ENCODE measurements at regions not wholly inside any gene's neighbourhood (a gene's known extent, or its start where the extent isn't known, plus 50 kb on each side); places are given as distances from the start of the nearest gene placed in this dataset.

DNA sequence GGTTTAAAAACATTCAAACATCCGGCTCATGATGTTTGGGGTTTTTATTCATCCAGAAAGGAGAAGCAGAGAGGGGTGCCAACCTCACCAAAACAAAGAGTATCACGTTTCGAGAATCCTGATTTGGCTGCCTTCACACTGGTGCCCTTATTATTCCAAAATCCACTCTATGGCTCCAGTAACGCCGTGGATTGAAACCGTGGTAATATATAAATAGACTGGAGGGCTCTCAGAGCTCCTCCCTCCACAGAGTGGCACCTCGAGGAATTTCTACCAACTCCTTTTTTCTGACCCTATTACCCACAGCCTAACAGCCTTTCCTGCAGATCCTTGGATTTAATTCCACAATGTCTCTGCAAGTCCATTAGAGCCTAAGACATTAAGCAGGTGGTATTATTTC is 353.6 kb downstream of the CRPPA start:
- Histone ChIP-seq H2AFZ (ENCODE audit: low read depth, low read length) (no peak overlapping the region), H3K27me3 (ENCODE audit: control insufficient read depth in 2 of 2, insufficient read depth in 2 of 2, low read length in 2 of 2) (no peaks in the 10 kb centered on the region), H3K27ac (ENCODE audit: extremely low read depth, low read depth, low read length) (no peak overlapping the region), H3K4me2 (ENCODE audit: insufficient read depth, low read length) (no peak overlapping the region), H3K9me1 (ENCODE audit: control insufficient read depth, insufficient read depth, low read length) (no peaks in the 10 kb centered on the region), H3K9ac (ENCODE audit: insufficient read depth in 1 of 2, low read depth in 2 of 2, low read length in 2 of 2) (no peak overlapping the region), H3K79me2 (ENCODE audit: control insufficient read depth, insufficient read depth, low read length) (no peaks in the 10 kb centered on the region), H3K4me1 (replicated peaks in 1 of 2; ENCODE audit: control insufficient read depth in 2 of 2, insufficient read depth in 2 of 2, low read length in 2 of 2) (no peaks in the 10 kb centered on the region), H3K9me3 (replicated peaks; ENCODE audit: control insufficient read depth, insufficient read depth, low read depth, low read length) (no peaks in the 10 kb centered on the region), H4K20me1 (replicated peaks; ENCODE audit: control insufficient read depth, insufficient read depth, low read length) (no peaks in the 10 kb centered on the region), H3K4me3 (no peak overlapping the region), H3K36me3 (ENCODE audit: control insufficient read depth, insufficient read depth, low read length) (no peaks in the 10 kb centered on the region)
- CTCF ChIA-PET (ENCODE audit: low intra/inter-chr PET ratio) = no interaction called here
- WGBS (ENCODE audit: insufficient coverage, low coverage, missing lambda C conversion rate) = under 1% methylated on average over 7 of the region's 7 CpGs
- intact Hi-C loops (cut with micrococcal nuclease) (loop anchor here (10.0 kb wide), 1 partner anchor 463 kb away; no protein-coding TSS in a partner anchor), in situ Hi-C loops (cut with MboI) (loop anchor here (25.0 kb wide), 2 partner anchors 755 to 1355 kb away; no protein-coding TSS in a partner anchor)
- FAIRE-seq (no peak), DNase-seq (ENCODE audit: extremely low read depth in 1 of 4, low spot score in 3 of 4) (no peak), ATAC-seq (no peak)
- POLR2A ChIA-PET = no interaction called here
- no TSS peak for BruUV-seq (replicated peaks)
- TF ChIP-seq, protein P1, sequence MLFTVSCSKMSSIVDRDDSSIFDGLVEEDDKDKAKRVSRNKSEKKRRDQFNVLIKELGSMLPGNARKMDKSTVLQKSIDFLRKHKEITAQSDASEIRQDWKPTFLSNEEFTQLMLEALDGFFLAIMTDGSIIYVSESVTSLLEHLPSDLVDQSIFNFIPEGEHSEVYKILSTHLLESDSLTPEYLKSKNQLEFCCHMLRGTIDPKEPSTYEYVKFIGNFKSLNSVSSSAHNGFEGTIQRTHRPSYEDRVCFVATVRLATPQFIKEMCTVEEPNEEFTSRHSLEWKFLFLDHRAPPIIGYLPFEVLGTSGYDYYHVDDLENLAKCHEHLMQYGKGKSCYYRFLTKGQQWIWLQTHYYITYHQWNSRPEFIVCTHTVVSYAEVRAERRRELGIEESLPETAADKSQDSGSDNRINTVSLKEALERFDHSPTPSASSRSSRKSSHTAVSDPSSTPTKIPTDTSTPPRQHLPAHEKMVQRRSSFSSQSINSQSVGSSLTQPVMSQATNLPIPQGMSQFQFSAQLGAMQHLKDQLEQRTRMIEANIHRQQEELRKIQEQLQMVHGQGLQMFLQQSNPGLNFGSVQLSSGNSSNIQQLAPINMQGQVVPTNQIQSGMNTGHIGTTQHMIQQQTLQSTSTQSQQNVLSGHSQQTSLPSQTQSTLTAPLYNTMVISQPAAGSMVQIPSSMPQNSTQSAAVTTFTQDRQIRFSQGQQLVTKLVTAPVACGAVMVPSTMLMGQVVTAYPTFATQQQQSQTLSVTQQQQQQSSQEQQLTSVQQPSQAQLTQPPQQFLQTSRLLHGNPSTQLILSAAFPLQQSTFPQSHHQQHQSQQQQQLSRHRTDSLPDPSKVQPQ (CRISPR knock-in tag; IDR thresholded peaks at IDR 0.05; ENCODE audit: borderline replicate concordance) = no peak
- TF ChIP-seq, protein P2, sequence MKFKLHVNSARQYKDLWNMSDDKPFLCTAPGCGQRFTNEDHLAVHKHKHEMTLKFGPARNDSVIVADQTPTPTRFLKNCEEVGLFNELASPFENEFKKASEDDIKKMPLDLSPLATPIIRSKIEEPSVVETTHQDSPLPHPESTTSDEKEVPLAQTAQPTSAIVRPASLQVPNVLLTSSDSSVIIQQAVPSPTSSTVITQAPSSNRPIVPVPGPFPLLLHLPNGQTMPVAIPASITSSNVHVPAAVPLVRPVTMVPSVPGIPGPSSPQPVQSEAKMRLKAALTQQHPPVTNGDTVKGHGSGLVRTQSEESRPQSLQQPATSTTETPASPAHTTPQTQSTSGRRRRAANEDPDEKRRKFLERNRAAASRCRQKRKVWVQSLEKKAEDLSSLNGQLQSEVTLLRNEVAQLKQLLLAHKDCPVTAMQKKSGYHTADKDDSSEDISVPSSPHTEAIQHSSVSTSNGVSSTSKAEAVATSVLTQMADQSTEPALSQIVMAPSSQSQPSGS (CRISPR knock-in tag; IDR thresholded peaks at IDR 0.05) = no peak
- TF ChIP-seq, protein P3, sequence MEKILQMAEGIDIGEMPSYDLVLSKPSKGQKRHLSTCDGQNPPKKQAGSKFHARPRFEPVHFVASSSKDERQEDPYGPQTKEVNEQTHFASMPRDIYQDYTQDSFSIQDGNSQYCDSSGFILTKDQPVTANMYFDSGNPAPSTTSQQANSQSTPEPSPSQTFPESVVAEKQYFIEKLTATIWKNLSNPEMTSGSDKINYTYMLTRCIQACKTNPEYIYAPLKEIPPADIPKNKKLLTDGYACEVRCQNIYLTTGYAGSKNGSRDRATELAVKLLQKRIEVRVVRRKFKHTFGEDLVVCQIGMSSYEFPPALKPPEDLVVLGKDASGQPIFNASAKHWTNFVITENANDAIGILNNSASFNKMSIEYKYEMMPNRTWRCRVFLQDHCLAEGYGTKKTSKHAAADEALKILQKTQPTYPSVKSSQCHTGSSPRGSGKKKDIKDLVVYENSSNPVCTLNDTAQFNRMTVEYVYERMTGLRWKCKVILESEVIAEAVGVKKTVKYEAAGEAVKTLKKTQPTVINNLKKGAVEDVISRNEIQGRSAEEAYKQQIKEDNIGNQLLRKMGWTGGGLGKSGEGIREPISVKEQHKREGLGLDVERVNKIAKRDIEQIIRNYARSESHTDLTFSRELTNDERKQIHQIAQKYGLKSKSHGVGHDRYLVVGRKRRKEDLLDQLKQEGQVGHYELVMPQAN (IDR thresholded peaks at IDR 0.05; ENCODE audit: borderline replicate concordance) = no peak
- TF ChIP-seq RBM15 (IDR thresholded peaks at IDR 0.05; ENCODE audit: insufficient read depth, low read length) (no peak), ELF2 (CRISPR knock-in tag; IDR thresholded peaks at IDR 0.05) (no peak), ZC3H4 (CRISPR knock-in tag; IDR thresholded peaks at IDR 0.05; ENCODE audit: borderline replicate concordance) (no peak), SAP30 (IDR thresholded peaks at IDR 0.05; ENCODE audit: borderline replicate concordance, insufficient read depth, low read depth, low read length, poor library complexity, severe bottlenecking) (no peak), CTBP1 (IDR thresholded peaks at IDR 0.05; ENCODE audit: borderline replicate concordance) (no peak), TCFL5 (CRISPR knock-in tag; conservative IDR thresholded peaks at IDR 0.05) (no peak), ZKSCAN1 (IDR thresholded peaks at IDR 0.05; ENCODE audit: low read depth, low read length) (no peak), MYNN (IDR thresholded peaks at IDR 0.05) (no peak), MYNN (CRISPR knock-in tag; IDR thresholded peaks at IDR 0.05) (no peak), TCF7 (IDR thresholded peaks at IDR 0.05; ENCODE audit: borderline replicate concordance) (no peak), ZNF586 (CRISPR knock-in tag; conservative IDR thresholded peaks at IDR 0.05) (no peak), POLR2AphosphoS5 (IDR thresholded peaks at IDR 0.05; ENCODE audit: control insufficient read depth, insufficient read depth, low read depth, low read length) (no peak), DNMT1 (IDR thresholded peaks at IDR 0.05) (no peak), NR1H2 (CRISPR knock-in tag; IDR thresholded peaks at IDR 0.05) (no peak), POLR2B (IDR thresholded peaks at IDR 0.05; ENCODE audit: low read depth, partially characterized antibody) (no peak)
